ENCODE measurements at regions not wholly inside any gene's neighbourhood (a gene's known extent, or its start where the extent isn't known, plus 50 kb on each side); places are given as distances from the start of the nearest gene placed in this dataset.
A peak's percentile ranks its signal among the peaks of the same experiment; 100 is the strongest.

DNA sequence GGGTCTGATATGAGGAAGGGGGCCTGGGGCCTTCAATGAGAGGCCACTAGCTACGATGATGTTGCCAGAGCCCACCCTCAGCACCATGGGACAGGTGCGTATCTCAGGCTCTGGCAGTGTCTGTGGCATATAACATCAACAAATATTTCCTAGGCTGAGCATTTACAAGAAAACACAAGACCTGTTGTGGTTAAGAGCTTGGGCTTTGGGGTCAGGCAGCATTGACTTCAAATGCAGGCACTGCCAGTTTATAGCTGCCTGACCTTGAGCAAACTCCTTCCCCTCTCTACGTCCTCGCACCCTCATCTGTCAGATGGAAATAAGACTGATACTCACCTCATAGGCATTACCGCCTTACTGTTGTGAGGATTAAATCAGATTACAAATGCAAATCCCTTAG, 156.0 kb downstream of the KATNAL1 start:
- DNase-seq (ENCODE audit: low read depth), result no peak

DNA sequence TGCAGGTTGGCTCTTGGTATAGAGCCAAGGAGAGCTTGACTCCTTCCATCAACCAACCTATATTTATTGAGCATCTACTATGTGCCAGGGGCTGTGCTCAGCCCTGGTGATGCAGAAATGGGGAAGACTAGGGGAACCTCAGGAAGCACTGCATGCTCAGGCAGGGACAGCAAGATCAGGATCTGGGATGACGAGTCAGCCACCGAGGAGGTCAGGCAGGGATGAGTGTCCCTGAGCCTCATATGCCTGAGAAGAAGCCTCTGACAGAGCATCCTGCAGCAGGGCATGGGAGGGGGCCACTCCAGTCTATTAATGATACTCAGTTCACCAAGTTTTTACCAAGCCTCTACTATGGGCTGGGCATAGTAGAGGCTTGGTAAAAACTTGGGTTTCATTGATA, 158.1 kb downstream of the KATNAL1 start:
- no peak for DNase-seq (ENCODE audit: low read depth)

DNA sequence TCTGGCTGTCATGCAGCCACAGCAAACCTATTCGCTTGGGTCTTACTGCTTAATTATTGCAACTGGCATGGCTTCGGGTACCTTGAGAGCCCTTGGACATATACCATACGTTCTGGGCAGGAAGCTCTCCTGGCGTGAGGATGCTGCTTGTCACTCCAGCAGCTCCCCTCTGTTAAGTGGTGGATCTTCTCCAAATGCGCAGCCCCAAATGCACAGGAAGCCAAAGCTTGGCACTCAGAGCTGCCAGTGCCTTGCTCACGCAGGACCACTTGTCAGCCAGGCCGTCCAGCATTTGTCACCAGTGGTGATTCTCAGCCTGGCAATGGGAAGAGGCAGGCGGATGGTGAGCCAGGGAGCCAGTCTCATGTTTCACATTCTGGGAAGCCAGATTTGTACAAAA, 158.6 kb downstream of the KATNAL1 start:
- DNase-seq (ENCODE audit: low read depth), result no peak

DNA sequence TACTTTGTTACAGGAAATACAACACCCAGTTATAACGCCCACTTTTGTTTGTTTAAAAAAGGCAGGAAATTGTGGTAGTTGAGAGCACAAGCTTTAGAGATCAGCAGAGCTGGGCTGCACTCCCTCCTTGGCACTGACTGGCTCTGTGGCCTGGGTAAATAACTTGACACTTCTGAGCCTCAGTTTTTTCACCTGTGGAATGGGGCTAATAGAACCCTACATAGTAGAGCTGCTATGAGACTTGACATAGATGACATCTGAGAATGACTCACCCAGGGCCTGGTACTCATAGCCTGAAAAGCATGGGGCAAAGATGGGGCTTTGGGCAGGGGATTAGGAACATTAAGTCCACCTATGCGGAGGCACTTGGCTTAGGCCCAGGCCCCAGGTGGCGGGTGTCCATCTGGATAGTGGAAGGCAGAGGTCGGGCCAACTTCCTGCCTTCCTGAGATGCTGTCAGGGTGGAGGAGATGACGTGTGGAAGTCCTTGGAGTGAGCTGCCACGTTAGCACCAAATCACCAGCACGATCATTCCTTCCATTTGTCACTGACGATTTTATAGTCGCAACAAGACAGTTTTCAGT, 159.1 kb downstream of the KATNAL1 start:
- DNase-seq (ENCODE audit: low read depth), result no peak

DNA sequence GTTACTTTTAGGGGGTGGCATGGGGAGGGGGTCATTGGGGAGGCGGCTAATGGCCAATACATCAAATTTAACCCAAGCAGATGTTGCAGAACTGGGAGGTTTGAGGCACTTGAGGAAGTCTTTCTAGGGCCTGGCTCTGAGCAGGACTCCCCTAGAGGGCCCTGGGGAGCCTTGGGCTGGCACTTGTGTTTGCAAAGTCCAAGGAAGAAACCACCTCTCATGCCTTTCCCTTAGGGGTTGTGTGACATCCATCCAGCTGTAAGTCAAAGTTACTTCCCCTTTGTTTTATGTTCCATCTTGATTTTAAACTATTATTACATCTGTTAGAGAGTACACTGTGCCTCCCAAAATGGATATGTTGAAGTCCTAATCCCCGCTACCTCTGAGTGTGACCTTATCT, 159.9 kb downstream of the KATNAL1 start:
- DNase-seq (ENCODE audit: low read depth), result no peak

DNA sequence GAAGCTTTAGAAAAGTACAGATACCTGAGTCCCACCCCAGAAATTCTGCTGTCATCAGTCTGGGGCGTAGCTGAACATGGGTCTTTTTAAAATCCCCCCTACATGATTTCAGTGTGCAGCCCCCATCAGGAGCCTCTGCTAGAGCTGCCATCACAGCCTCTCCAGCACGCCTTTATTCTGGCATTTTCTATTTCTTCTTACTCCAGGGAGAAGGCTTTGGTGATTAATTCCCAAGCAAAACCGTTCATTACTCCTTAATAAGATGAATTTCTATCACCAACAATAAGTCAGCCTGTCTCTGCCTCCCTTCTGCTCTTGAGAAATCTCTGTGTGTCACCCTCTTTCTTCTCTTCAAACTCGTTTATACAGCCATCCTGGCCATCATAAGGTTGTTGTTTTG, 160.3 kb downstream of the KATNAL1 start:
- no peak for DNase-seq (ENCODE audit: low read depth)

DNA sequence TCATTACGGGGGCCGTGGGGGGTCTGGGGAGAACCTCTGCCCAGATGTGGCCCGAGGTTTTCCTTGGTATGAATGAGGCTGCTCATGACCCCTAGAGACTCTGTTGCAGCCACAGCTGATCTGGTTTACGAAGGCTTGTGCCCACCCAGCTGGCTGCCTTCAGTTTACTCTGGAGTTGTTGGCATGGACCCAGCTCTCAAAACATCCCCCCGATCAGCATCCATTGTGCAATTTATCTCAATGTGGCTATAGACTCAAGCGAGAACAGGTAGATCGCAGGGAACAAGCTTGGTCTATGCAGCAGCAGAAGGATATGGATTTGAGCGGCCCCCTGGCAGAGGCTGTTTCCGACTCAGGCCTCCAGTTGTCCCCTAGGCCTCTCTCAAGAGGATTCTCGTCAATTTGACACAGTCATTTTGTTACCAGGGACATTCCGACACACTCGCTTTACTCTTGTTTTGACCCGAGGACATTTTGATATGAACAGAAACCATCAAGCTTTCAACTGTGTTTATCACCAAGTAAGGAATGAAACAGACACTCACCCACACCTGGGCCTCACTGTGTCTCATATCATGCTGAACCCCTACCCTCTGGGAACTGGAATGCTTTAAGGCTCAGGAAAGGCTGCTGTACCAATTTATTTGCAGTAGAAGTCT, 161.5 kb downstream of the KATNAL1 start:
- no peak for DNase-seq (ENCODE audit: low read depth)

DNA sequence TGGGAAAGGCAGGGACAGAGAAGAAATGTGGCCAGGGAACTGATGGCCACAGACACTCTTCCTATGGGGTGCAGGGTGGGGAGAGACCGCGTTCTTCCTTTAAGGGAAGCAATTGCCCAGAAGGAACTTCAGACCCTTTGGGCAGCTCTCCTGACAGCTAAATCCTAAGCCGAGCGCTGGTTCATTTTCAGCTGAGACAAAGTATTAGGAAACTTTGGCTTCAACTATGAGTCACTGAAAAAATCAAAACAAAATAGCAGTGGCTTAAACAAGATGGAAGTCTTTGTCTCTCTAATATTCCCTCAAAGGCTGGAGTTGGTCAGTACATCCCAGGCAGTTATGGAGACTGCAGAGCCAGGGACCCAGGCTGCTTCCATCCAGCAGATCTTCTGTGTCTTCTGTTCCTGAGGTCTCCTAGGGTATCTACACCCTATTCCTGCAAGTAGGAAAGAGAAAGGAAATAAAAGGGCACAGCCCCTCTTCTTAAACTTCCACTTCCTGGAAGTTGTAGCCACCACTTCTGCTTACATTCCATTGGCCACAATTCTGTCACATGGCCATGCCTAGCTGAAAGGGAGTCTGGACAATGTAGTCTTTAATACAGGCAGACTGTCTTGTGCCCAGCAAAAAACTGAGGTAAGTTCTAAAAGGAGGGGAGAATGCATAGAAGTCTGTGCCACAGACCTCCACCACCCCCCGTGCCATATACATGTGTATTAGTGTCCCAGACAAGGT, 163.5 kb downstream of the KATNAL1 start:
- DNase-seq (ENCODE audit: low read depth), result no peak

DNA sequence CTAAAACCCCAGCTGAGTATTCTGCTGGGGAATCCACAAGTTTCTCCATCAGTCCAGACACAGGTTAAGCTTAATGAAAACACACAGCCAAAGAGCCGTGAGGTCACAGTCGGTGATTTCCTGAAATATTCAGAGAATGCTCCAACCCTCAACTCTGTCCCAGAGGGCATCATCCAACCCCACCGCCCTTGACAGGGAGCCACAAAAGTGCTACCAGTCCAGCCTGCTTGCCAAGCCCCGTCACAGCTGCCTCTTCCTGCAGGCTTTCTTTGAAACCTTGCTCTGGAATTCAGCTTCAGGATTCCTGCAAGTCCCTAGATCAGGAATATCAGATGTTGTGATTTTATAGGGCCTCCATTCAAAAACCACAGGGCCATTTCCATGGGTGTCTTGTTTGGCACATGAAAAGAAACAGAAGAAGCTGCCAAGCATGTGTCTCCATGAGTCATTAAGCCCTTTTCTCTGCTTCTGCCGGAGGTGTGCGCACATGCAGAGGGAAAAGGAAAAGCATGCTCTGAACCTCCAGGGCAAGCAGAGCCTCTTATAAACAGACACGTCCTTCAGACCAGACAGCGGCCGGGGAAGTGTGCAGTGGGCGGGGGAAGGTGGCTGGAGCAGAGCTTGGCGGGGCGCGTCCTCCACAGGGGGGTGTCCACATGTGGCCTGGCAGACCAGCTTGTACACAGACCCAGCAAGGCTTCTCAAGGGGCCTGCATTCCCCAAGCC, 164.7 kb downstream of the KATNAL1 start:
- no peak for DNase-seq (ENCODE audit: low read depth)

DNA sequence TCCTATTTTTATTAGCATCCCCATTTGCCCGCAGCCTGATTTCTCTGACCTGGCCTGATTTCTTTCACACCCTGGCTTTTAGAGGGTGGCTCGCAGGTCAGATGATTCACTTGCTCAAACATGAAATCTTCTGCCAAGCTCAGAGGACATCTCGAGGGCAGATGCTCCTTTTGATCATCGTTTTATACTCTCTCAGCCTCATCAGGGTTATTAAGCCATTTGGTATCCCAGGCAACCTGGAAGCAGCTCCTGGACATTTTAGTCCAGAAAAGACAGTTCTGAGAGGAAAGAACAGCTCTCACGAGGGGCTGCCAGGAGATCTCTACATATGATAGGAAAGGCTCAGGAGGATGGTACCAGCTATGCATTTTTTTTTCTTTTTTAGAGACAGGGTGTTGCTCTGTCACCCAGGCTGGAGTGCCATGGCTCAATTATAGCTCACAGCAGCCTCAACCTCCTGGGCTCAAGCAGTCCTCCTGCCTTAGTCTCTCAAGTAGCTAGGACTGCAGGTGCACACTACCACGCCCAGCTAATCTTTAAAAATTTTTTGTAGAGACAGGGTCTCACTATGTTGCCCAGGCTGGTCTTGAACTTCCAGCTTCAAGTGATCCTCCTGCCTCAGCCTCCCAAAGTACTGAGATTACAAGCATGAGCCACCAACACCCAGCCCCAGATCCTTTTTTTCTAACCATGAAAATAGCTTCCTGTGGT, 165.4 kb downstream of the KATNAL1 start:
- no peak for DNase-seq (ENCODE audit: low read depth)

DNA sequence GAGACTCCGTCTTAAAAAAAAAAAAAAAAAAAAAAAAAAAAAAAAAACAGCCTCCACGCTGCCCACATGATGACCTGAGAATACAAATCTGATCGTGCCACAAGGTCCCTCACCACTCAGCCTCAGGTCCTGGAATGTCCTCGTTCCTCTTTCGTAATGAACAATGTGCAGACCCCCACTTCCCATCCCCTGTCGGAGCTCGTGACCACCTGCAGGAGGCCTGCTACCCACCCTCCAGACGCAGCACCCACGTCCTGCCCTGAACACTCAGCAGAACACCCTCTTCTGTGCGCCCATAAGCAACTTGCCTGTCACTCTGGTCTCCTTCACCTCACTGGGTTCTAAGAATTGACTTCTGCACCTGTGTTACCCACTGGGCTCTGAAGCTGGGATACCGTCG, 166.4 kb downstream of the KATNAL1 start:
- no peak for DNase-seq (ENCODE audit: low read depth)

DNA sequence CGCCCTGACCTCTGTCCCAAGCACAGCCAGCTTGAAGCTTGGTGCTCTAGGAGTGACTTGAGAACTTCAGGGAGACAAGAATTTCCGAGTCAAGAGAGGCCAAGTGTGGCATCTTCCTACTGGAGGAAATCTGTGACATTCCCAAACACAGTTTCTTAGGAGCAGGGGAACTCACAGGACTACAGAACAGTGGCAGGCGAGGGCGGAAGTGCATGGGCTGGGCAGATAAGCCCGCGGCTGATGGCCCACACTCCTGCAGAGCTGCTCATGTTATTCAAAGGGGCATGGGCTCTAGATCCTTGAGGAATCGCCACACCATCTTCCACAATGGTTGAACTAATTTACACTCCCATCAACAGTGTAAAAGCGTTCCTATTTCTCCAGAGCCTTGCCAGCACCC, 168.8 kb downstream of the KATNAL1 start:
- DNase-seq (ENCODE audit: low read depth), result no peak

DNA sequence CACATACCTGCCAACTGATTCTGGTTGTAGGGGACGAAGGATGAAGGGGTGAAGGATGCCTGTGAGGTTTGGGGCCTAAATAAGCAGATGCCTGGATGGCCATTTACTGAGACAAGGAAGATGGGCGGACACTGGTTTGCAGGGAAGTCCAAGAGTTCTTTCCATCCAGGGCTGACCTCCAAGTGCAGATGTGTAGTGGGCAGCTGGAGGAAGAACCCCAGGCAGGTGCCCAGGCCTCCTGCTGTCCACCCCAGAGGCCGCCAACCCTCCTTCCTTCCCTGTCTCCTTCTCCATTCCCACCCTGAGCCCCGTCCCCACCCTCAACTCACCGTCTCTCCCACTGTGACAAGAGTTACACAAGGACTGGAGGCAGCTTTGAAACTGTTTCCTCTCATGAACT, 171.5 kb downstream of the KATNAL1 start:
- no peak for DNase-seq (ENCODE audit: low read depth)

DNA sequence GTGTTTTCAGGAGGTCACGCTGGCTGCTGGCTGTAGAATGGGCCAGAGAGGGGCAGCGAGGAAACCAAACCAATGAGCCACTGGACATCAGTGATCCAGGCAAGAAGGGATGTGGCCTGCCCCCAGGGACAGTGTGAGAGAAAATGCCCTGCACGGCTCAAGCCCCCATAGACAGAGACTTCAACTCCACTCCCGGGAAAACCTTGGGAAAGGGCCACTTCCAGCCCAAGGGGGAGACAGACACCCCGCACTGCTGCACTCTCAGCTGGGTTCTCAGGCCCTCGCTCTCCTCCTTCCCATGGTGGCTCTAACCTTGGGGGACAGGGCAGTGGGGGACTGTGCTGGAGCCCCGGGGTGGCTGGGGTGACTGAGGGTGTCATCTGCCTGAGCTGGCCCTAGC, 172.0 kb downstream of the KATNAL1 start:
- no peak for DNase-seq (ENCODE audit: low read depth)

DNA sequence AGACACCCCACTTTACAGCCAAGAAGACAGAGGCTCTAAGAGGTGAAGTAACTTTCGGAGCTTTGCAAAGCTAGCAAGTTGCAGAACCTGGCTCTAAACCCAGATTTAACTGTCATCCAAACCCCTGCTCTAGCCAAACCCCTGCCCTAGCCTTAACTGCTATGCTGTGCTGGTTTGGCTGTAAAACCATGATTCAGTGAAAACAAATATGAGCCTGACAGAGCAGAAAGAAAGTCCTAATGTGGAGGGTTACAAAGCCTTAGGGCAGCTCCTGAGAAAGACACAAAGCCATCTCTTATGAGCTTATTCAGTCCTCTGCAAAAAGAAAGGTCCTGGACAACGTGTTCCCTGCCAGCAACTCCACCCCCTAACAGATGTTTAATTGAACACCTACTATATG, 172.8 kb downstream of the KATNAL1 start:
- DNase-seq (ENCODE audit: low read depth), result no peak

DNA sequence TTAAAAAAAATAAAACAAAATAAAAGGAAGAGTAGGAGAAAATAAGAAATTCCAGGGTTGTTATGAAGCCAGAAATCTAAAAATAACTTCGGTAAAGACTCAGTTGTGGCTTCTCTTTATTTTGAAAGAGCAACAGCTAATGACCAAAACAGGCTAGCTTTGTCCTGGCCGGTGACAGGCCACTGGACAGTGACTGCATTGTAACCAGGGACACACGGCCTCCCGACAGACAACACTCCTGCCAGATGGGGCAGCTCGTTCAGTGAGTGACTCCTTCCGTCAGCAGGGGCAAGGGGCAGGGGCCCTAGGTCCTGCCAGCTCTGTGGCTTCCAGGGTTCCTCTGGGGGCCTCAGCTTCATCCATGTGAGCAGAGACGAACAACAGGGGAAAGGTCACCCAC, 173.4 kb downstream of the KATNAL1 start:
- DNase-seq (ENCODE audit: low read depth), result no peak

DNA sequence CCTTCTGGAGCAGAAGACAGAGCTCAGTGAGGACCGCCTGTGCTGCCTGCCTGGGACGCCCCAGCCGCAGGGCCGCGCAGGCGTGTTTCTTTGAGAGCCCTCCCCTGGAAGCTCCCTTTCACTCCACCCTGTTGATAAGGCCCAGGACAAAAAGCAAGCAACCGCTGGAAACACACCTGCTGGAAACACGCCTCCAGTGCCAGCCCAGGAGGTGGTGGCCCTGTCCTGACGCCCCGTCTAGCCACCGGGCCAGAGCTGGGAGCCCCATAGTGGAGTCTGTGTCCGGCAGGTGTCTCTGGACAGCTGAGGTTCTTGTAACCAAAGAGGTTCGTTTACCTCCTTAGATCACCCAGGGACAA, 173.8 kb downstream of the KATNAL1 start:
- DNase-seq (ENCODE audit: low read depth), result no peak

DNA sequence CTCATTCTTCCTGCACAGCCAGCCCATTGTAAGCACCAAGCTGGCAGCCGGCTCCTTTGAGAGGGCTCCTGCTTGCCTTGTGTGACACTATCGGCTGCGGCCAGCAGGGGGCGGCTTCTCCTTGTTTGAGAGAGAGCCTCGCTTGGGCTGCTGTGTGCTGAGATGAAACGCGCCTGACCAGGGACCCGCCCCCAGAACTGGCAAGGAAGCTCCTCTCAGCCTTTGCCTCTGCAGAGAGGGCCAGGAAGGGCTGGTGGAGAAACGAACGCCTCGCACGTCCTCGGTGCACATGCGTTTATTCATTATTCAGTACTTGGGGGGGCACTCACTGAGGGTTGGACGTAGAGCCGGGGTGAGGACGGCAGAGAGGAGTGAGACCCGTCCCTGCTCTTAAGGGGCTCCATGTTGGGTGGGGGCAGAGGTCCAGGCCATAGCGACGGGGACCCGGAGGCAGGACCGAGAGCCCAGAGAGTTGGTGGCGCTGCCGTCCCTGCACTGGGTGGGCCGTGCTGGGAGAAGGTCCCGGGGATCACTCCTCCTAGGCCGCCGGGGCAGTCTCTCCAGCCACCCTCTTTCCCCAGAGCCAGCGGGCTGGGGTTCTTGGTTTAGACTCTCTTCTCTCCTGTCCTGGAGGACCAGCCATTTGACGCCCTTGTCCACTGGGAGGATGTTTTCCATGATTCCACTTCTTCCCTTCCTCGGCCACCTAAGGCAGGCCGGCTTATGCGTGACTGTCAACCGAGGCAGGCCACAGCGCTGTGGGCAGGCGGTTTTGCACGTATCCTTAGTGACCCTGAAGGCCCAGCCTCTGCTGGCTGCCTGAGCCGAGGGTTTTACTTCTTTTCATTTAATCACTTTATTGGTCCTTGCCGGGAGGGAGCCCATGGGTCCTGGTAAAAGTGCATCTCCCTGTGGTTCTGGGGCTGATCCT, 174.5 kb downstream of the KATNAL1 start:
- DNase-seq (ENCODE audit: low read depth), result peak; percentile 95

DNA sequence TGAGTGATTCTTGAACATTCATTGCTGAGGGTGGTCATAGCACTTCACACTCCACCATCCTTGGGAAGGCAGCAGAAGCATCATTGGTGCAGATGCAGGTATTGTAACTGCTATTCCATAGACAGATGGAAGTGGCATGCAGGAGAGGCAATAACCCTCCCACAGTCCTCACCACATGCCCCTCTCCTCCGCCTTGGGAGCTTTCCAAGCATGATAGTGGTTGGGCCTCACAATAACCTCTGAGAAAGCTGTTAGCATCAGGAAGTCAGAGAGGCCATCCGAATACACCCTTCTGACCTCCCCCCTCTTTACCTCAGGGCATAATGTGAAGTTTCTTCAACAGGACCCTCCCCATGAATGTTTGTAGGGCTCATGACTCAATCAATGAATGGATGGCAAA, 177.9 kb downstream of the KATNAL1 start:
- no peak for DNase-seq (ENCODE audit: low read depth)

DNA sequence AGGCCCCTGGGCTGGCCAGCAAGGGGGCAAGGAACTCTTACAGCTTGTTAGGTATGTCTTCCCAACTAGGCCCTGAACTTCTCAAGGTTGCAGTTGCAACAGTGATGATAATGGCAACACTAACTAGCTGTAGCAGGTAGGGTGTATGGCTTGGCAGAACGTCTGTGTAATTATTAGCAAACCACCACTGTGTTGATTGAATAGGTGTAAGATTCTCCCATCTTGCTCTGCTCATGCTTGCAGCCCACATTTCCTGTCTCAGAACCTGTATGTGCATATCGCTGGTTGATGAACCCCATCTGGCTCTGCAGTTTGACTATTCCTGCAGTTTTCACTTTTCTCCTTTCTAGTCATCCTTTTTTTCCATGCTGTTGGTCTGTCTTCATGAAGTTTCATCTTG, 178.8 kb downstream of the KATNAL1 start:
- no peak for DNase-seq (ENCODE audit: low read depth)

DNA sequence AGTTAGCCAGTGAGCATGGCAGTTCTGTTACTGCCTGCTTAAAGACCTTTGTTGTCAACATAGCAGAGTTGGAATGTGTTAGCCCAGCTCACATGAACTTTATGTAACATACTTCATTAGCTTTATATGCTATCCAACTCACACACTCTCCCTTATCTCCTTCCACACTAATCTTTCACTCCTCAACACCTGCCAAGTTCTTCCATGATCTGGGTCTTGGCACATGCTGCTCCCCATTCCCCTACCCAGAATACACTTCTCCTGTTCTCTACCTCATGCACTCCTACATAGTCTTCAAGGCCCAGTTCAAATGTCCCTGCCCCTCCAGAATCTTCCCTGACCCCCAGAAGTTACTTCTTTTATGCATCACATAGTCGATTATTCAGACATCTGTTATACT, 179.3 kb downstream of the KATNAL1 start:
- no peak for DNase-seq (ENCODE audit: low read depth)
